ENCODE measurements at regions not wholly inside any gene's neighbourhood (a gene's known extent, or its start where the extent isn't known, plus 50 kb on each side); places are given as distances from the start of the nearest gene placed in this dataset.

- no peak for TF ChIP-seq CTCF (optimal IDR thresholded peaks at IDR 0.05 in 1 of 3, IDR thresholded peaks at IDR 0.05 in 1 of 3, conservative IDR thresholded peaks at IDR 0.05 in 1 of 3; ENCODE audit: extremely low read depth in 1 of 3, insufficient read depth in 2 of 3, low read length in 3 of 3)
- no peak for TF ChIP-seq EZH2 (IDR thresholded peaks at IDR 0.05; ENCODE audit: low read length)
These were observed 87.2 kb downstream of the ATPSCKMT start for GRCh38 chr5:10162468-10162867.
